GM23248 (cell line): ENCODE measurements at regions not wholly inside any gene's neighbourhood (a gene's known extent, or its start where the extent isn't known, plus 50 kb on each side); places are given as distances from the start of the nearest gene placed in this dataset.

Experiments used
- EZH2 ChIP-seq: fragments of 200-600 bp; sonication (generic); IDR thresholded peaks from 2 replicates; pipeline ENCODE4 v1.6.1; 2018; ENCODE audit warnings: antibody characterized with exemption, mild to moderate bottlenecking; ENCODE audit not compliant: insufficient read depth, poor library complexity, severe bottlenecking
- EZH2phosphoT487 ChIP-seq: fragments of 200-600 bp; sonication (generic); IDR thresholded peaks from 2 replicates; pipeline ENCODE4 v1.6.1; 2018; ENCODE audit warnings: antibody characterized with exemption, moderate library complexity, mild to moderate bottlenecking, low read depth; ENCODE audit not compliant: insufficient read depth

DNA sequence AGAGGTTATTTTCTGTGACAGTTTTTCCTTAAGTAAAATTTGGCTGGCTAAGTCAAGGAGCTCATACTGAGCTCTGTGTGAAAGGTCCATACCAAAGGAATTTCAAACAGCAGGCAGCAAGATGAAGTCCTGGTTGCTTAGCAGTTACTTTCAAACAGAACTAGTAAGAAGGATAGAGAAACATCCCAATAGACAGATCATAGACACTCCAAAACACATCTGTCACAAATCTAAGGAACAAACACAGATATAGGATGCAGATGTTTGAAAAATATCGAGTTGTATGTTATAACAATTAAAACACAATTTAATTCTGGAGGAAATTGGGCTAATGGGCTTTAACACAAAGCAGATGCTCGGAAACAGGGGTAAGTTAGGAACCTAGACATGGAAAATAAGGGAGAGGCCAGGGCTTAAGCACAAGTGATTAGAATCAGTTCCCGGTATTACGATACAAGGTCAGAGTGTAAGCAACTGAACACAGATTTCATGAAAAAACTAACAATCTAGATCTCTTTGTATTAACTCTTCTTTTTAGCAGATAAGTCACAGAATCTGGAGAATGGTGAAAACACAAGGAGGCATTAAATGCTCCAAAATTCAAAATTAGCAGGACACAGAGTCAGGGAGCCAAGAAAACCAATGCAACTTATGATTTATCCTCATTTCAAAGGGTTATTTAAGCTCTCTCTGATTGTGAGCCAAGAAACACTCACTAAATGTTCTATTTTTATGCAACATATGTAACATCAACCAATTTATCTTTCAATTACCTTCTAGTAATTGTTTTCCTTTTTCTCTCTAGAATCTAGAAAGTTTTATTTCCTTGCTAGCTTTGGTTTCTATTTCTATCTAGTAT, 1992.9 kb upstream of the PCDH20 start:
- no peak for TF ChIP-seq EZH2
- no peak for TF ChIP-seq EZH2phosphoT487
